ENCODE measurements at regions not wholly inside any gene's neighbourhood (a gene's known extent, or its start where the extent isn't known, plus 50 kb on each side); places are given as distances from the start of the nearest gene placed in this dataset.

DNA sequence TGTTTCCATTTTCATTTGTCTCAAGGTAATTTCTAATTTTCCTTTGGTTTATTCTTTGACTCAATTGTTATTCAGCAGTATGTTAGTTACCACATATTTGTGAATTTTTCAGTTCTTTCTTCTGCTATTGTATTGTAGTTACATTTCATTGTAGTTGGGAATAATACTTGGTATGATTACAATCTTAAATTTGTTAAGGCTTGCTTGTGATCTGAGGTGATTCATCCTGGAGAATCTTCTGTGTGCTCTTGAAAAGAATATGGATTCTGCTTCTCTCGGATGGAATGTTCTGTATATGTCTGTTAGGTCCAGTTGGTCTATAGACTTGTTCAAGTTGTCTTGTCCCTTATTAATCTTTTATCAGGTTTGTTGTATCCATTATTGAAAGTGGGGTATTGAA is 63.4 kb upstream of the VEPH1 start:
- no peaks in the 10 kb centered on the region for H3K4me1 ChIP-seq (replicated peaks in 1 of 2; ENCODE audit: control insufficient read depth in 2 of 2, insufficient read depth in 2 of 2, low read length in 2 of 2)
- WGBS (ENCODE audit: insufficient coverage, low coverage, missing lambda C conversion rate), result 53% methylated on average over 1 of the region's 1 CpG
- H3K4me2 ChIP-seq (ENCODE audit: insufficient read depth, low read length), result no peak overlapping the region
- intact Hi-C loops (cut with micrococcal nuclease) (no loop called here), in situ Hi-C loops (cut with MboI) (no loop called here)
- H3K27ac ChIP-seq (ENCODE audit: extremely low read depth, low read depth, low read length), result no peak overlapping the region
- ChIA-PET POLR2A (no interaction called here), CTCF (ENCODE audit: low intra/inter-chr PET ratio) (interaction anchor here (0.6 kb wide), 1 partner anchor 363 kb away, joined by 3 read pairs; no protein-coding TSS in a partner anchor)
- no peaks in the 10 kb centered on the region for H3K36me3 ChIP-seq (ENCODE audit: control insufficient read depth, insufficient read depth, low read length)
- no peak overlapping the region for H2AFZ ChIP-seq (ENCODE audit: low read depth, low read length)
- peak; percentile 61 for FAIRE-seq
- no peaks in the 10 kb centered on the region for H4K20me1 ChIP-seq (replicated peaks; ENCODE audit: control insufficient read depth, insufficient read depth, low read length)
- BruUV-seq (replicated peaks), result no TSS peak
- H3K9me3 ChIP-seq (replicated peaks; ENCODE audit: control insufficient read depth, insufficient read depth, low read depth, low read length), result no peaks in the 10 kb centered on the region
- DNase-seq (ENCODE audit: extremely low read depth in 1 of 4, low spot score in 3 of 4), result no peak
- ATAC-seq, result no peak
- no peaks in the 10 kb centered on the region for H3K79me2 ChIP-seq (ENCODE audit: control insufficient read depth, insufficient read depth, low read length)
- no peak overlapping the region for H3K9ac ChIP-seq (ENCODE audit: insufficient read depth in 1 of 2, low read depth in 2 of 2, low read length in 2 of 2)
- H3K27me3 ChIP-seq (ENCODE audit: control insufficient read depth in 2 of 2, insufficient read depth in 2 of 2, low read length in 2 of 2), result no peaks in the 10 kb centered on the region
- TF ChIP-seq, protein P1, sequence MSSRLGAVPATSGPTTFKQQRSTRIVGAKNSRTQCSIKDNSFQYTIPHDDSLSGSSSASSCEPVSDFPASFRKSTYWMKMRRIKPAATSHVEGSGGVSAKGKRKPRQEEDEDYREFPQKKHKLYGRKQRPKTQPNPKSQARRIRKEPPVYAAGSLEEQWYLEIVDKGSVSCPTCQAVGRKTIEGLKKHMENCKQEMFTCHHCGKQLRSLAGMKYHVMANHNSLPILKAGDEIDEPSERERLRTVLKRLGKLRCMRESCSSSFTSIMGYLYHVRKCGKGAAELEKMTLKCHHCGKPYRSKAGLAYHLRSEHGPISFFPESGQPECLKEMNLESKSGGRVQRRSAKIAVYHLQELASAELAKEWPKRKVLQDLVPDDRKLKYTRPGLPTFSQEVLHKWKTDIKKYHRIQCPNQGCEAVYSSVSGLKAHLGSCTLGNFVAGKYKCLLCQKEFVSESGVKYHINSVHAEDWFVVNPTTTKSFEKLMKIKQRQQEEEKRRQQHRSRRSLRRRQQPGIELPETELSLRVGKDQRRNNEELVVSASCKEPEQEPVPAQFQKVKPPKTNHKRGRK (tag; IDR thresholded peaks at IDR 0.05), result no peak
- H3K9me1 ChIP-seq (ENCODE audit: control insufficient read depth, insufficient read depth, low read length), result no peaks in the 10 kb centered on the region
- H3K4me3 ChIP-seq, result no peak overlapping the region

DNA sequence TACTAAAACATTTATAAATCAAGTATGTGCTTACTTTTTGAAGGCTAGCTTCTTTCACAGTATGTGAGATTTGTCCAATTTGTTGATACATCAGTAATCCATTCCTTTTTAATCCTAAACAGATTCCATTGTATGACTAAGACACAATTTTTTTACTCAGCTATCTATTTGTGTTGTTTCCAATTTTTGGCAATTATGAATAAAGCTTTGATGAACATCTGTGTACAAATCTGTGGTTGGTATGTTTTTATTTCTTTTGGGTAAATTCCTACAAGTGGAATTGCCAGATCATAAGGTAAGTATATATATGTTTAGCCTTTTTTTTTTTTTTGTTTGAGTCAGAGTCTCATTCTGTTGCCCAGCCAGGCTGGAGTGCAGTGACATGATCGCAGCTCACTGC is 56.2 kb upstream of the VEPH1 start:
- Histone ChIP-seq H2AFZ (ENCODE audit: low read depth, low read length) (no peak overlapping the region), H3K4me3 (no peak overlapping the region), H3K9me1 (ENCODE audit: control insufficient read depth, insufficient read depth, low read length) (no peaks in the 10 kb centered on the region), H3K79me2 (ENCODE audit: control insufficient read depth, insufficient read depth, low read length) (no peaks in the 10 kb centered on the region), H3K27me3 (ENCODE audit: control insufficient read depth in 2 of 2, insufficient read depth in 2 of 2, low read length in 2 of 2) (no peaks in the 10 kb centered on the region), H3K36me3 (ENCODE audit: control insufficient read depth, insufficient read depth, low read length) (no peaks in the 10 kb centered on the region), H4K20me1 (replicated peaks; ENCODE audit: control insufficient read depth, insufficient read depth, low read length) (no peaks in the 10 kb centered on the region), H3K9ac (ENCODE audit: insufficient read depth in 1 of 2, low read depth in 2 of 2, low read length in 2 of 2) (no peak overlapping the region), H3K27ac (ENCODE audit: extremely low read depth, low read depth, low read length) (no peak overlapping the region), H3K4me2 (ENCODE audit: insufficient read depth, low read length) (no peak overlapping the region), H3K9me3 (replicated peaks; ENCODE audit: control insufficient read depth, insufficient read depth, low read depth, low read length) (no peaks in the 10 kb centered on the region), H3K4me1 (replicated peaks in 1 of 2; ENCODE audit: control insufficient read depth in 2 of 2, insufficient read depth in 2 of 2, low read length in 2 of 2) (no peaks in the 10 kb centered on the region)
- POLR2A ChIA-PET, result interaction anchor here (0.6 kb wide), 1 partner anchor 93 kb away, joined by 3 read pairs; no protein-coding TSS in a partner anchor
- in situ Hi-C loops (cut with MboI), result no loop called here
- FAIRE-seq, result no peak
- 25% methylated on average over 1 of the region's 1 CpG for WGBS (ENCODE audit: insufficient coverage, low coverage, missing lambda C conversion rate)
- CTCF ChIA-PET (ENCODE audit: low intra/inter-chr PET ratio), result no interaction called here
- DNase-seq (ENCODE audit: extremely low read depth in 1 of 4, low spot score in 3 of 4), result no peak
- no peak for ATAC-seq
- no TSS peak for BruUV-seq (replicated peaks)
- intact Hi-C loops (cut with micrococcal nuclease), result no loop called here
- TF ChIP-seq ZKSCAN1 (IDR thresholded peaks at IDR 0.05; ENCODE audit: low read depth, low read length) (no peak), NFATC3 (IDR thresholded peaks at IDR 0.05) (no peak)
- TF ChIP-seq, protein P2, sequence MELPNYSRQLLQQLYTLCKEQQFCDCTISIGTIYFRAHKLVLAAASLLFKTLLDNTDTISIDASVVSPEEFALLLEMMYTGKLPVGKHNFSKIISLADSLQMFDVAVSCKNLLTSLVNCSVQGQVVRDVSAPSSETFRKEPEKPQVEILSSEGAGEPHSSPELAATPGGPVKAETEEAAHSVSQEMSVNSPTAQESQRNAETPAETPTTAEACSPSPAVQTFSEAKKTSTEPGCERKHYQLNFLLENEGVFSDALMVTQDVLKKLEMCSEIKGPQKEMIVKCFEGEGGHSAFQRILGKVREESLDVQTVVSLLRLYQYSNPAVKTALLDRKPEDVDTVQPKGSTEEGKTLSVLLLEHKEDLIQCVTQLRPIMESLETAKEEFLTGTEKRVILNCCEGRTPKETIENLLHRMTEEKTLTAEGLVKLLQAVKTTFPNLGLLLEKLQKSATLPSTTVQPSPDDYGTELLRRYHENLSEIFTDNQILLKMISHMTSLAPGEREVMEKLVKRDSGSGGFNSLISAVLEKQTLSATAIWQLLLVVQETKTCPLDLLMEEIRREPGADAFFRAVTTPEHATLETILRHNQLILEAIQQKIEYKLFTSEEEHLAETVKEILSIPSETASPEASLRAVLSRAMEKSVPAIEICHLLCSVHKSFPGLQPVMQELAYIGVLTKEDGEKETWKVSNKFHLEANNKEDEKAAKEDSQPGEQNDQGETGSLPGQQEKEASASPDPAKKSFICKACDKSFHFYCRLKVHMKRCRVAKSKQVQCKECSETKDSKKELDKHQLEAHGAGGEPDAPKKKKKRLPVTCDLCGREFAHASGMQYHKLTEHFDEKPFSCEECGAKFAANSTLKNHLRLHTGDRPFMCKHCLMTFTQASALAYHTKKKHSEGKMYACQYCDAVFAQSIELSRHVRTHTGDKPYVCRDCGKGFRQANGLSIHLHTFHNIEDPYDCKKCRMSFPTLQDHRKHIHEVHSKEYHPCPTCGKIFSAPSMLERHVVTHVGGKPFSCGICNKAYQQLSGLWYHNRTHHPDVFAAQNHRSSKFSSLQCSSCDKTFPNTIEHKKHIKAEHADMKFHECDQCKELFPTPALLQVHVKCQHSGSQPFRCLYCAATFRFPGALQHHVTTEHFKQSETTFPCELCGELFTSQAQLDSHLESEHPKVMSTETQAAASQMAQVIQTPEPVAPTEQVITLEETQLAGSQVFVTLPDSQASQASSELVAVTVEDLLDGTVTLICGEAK (IDR thresholded peaks at IDR 0.05), result no peak
- TF ChIP-seq, protein P2 (CRISPR knock-in tag; IDR thresholded peaks at IDR 0.05), result no peak
